ENCODE measurements at regions not wholly inside any gene's neighbourhood (a gene's known extent, or its start where the extent isn't known, plus 50 kb on each side); places are given as distances from the start of the nearest gene placed in this dataset.

DNA sequence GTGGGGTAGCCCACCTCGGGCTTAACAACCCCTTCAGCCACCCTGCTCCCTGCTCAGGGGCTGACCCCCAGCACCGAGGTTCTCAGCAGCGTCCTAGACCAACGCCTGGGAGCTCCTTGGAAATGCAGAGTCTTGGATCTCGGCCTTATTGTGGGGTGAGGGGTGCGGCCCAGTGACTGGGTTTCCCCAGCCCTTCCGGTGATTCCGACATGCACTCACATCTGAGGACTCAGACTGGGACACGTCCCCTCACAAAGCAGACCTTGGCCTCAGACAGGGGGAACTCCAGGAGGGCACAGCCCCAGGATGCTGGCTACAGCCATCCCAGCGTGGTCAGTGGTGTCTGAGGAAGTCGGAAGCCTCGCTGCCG lies 117.7 kb downstream of the RFLNA start:
- peaks cover 18% of the 10 kb centered on the region for H3K36me3 Mint-ChIP-seq (ENCODE audit: low read depth)
- no peak overlapping the region for H3K4me3 Mint-ChIP-seq

GRCh38 chr12:124411953-124412645 lies 117.2 kb downstream of the RFLNA start:
- Mint-ChIP-seq H3K36me3 (ENCODE audit: low read depth) (peaks cover 13% of the 10 kb centered on the region), H3K4me3 (no peak overlapping the region), H3K27me3 (no peaks in the 10 kb centered on the region), H3K27ac (no peak overlapping the region), H3K9me3 (no peaks in the 10 kb centered on the region), H3K4me1 (peaks cover 5% of the 10 kb centered on the region)
- ATAC-seq (replicated peaks), result no peak

More for the DNA sequence above, 117.7 kb downstream of the RFLNA start:
- Mint-ChIP-seq H3K27ac (no peak overlapping the region), H3K4me1 (peaks cover 5% of the 10 kb centered on the region), H3K9me3 (no peaks in the 10 kb centered on the region), H3K27me3 (no peaks in the 10 kb centered on the region)
- ATAC-seq (replicated peaks), result no peak

DNA sequence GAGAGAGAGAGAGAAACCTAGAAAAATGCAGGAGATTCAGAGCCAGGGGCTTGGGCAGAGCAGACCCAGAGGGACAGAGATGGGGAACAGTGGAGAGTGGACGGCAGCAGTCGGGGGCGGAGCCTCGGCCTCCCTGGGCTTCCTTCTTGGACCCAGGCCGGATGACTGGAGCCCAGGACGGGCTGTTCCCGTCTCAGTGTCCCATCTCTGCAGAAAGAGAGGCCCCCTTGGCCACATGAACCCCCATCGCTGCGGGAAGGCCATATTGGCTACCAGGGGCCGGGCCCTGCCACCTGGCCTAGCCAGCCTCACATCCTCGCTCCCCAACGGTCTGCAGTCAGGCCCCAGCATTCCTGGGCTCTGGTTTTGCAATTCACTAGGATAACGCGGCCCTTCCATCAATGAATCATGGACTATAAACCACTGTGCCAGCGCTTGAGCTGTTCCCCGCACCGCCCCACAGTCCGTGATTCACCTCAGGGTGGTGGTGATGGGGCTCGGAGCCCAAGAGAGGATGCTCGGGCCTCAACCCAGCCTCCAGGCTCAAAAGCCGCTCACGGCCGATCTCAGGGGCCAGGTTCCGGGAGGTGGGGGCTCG lies 116.5 kb downstream of the RFLNA start:
- ATAC-seq (replicated peaks), result no peak
- no peaks in the 10 kb centered on the region for H3K27me3 Mint-ChIP-seq
- no peaks in the 10 kb centered on the region for H3K9me3 Mint-ChIP-seq
- H3K27ac Mint-ChIP-seq, result peak overlapping the region; percentile 25
- no peak overlapping the region for H3K4me3 Mint-ChIP-seq
- peaks cover 5% of the 10 kb centered on the region for H3K4me1 Mint-ChIP-seq
- peaks cover 13% of the 10 kb centered on the region for H3K36me3 Mint-ChIP-seq (ENCODE audit: low read depth)

DNA sequence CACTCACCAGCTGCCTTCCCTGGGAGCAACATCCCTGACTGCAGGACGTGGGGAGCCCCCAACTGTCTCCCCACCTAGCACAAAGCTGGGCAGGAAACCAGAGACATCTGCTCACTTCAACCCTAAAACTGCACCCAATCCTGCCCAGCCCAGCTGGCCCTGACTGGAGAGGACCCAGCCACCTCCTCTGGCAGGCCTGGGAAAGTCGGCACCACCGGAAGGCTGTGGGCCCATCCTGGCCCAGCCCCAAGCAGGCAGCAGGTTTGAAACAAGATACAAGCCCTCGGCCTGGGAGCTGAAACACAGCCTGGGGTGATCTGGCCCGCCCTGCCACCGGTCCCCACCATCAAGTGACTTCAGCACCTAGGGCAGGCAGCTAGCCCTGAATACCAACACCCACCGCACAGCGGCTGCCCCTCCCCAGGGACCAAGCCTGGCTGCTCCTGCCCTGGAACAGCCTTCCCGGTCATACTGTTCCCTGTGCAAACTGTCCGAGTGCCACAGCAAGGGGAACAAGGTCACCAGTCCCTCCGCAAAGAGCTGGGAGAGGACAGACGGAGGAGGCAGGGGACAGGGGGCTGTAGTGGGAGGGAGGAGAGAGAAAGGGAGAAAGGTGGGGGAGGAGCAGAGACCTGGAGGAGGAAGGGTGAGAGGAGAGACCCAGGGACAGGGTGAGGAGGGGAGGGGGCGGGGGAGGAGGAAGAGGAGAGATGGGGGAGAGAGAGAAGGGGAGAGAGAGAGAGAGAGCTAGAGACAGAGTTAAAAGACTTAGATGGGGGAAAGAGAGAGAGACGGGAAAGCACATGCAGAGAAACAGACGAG lies 115.7 kb downstream of the RFLNA start:
- no peaks in the 10 kb centered on the region for H3K27me3 Mint-ChIP-seq
- H3K4me1 Mint-ChIP-seq, result peaks cover 5% of the 10 kb centered on the region
- peak overlapping the region; percentile 25 for H3K27ac Mint-ChIP-seq
- no peak overlapping the region for H3K4me3 Mint-ChIP-seq
- H3K36me3 Mint-ChIP-seq (ENCODE audit: low read depth), result peaks cover 13% of the 10 kb centered on the region
- no peaks in the 10 kb centered on the region for H3K9me3 Mint-ChIP-seq
- ATAC-seq (replicated peaks), result no peak

GRCh38 chr12:124408822-124409517 lies 114.1 kb downstream of the RFLNA start:
- no peak for ATAC-seq (replicated peaks)
- H3K4me1 Mint-ChIP-seq, result peaks cover 5% of the 10 kb centered on the region
- no peak overlapping the region for H3K27ac Mint-ChIP-seq

GRCh38 chr12:124407074-124407473 lies 112.2 kb downstream of the RFLNA start:
- no peaks in the 10 kb centered on the region for H3K9me3 Mint-ChIP-seq

More at GRCh38 chr12:124408822-124409517, 114.1 kb downstream of the RFLNA start:
- peaks cover 13% of the 10 kb centered on the region for H3K36me3 Mint-ChIP-seq (ENCODE audit: low read depth)
- H3K9me3 Mint-ChIP-seq, result no peaks in the 10 kb centered on the region
- H3K4me3 Mint-ChIP-seq, result no peak overlapping the region
- H3K27me3 Mint-ChIP-seq, result no peaks in the 10 kb centered on the region

GRCh38 chr12:124406043-124406442 lies 111.2 kb downstream of the RFLNA start:
- H3K27me3 Mint-ChIP-seq, result no peaks in the 10 kb centered on the region

More at GRCh38 chr12:124407074-124407473, 112.2 kb downstream of the RFLNA start:
- Mint-ChIP-seq H3K27me3 (no peaks in the 10 kb centered on the region), H3K27ac (peak overlapping the region; percentile 20), H3K4me3 (no peak overlapping the region), H3K4me1 (peaks cover 9% of the 10 kb centered on the region), H3K36me3 (ENCODE audit: low read depth) (peaks cover 5% of the 10 kb centered on the region)
- ATAC-seq (replicated peaks), result no peak

DNA sequence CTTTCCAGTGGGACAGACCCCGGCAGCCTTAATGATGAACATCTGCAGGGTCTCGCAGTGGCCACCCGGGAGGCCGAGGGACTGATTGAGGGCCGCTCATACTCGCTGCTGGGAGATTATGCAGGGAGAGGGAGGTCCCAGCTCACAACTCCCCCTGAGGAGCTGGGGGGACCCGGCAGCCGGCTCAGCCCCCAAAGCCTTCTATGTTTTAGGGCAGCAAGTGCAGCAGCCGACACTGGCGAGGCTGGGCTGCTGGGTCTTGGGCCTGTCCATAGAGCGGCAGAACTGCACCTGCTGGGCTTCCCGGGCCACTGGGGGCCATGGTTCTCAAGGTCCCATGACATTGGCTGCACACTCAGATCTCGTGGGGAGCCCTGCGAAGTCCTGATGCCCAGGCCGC lies 110.7 kb downstream of the RFLNA start:
- Mint-ChIP-seq H3K36me3 (ENCODE audit: low read depth) (peaks cover 18% of the 10 kb centered on the region), H3K27me3 (no peaks in the 10 kb centered on the region), H3K4me3 (no peak overlapping the region), H3K9me3 (no peaks in the 10 kb centered on the region), H3K4me1 (peaks cover 3% of the 10 kb centered on the region), H3K27ac (no peak overlapping the region)
- ATAC-seq (replicated peaks), result no peak

More at GRCh38 chr12:124406043-124406442, 111.2 kb downstream of the RFLNA start:
- no peak for ATAC-seq (replicated peaks)
- no peak overlapping the region for H3K27ac Mint-ChIP-seq
- H3K36me3 Mint-ChIP-seq (ENCODE audit: low read depth), result peaks cover 14% of the 10 kb centered on the region
- peaks cover 6% of the 10 kb centered on the region for H3K4me1 Mint-ChIP-seq
- H3K9me3 Mint-ChIP-seq, result no peaks in the 10 kb centered on the region
- H3K4me3 Mint-ChIP-seq, result no peak overlapping the region

- Mint-ChIP-seq H3K27ac (no peak overlapping the region), H3K4me3 (no peak overlapping the region), H3K36me3 (ENCODE audit: low read depth) (peaks cover 23% of the 10 kb centered on the region), H3K9me3 (no peaks in the 10 kb centered on the region), H3K27me3 (no peaks in the 10 kb centered on the region), H3K4me1 (peaks cover 3% of the 10 kb centered on the region)
- no peak for ATAC-seq (replicated peaks)
Observed at GRCh38 chr12:124405151-124405550, 110.3 kb downstream of the RFLNA start.

GRCh38 chr12:124404162-124404784 lies 109.4 kb downstream of the RFLNA start:
- H3K27me3 Mint-ChIP-seq, result no peaks in the 10 kb centered on the region
- peaks cover 3% of the 10 kb centered on the region for H3K4me1 Mint-ChIP-seq
- H3K36me3 Mint-ChIP-seq (ENCODE audit: low read depth), result peaks cover 29% of the 10 kb centered on the region
- no peak overlapping the region for H3K27ac Mint-ChIP-seq
- H3K4me3 Mint-ChIP-seq, result no peak overlapping the region
- ATAC-seq (replicated peaks), result no peak
- no peaks in the 10 kb centered on the region for H3K9me3 Mint-ChIP-seq

- peak overlapping the region; percentile 70 for H3K27ac Mint-ChIP-seq
- no peaks in the 10 kb centered on the region for H3K27me3 Mint-ChIP-seq
- peaks cover 29% of the 10 kb centered on the region for H3K36me3 Mint-ChIP-seq (ENCODE audit: low read depth)
- H3K9me3 Mint-ChIP-seq, result no peaks in the 10 kb centered on the region
- peaks cover 3% of the 10 kb centered on the region for H3K4me1 Mint-ChIP-seq
- H3K4me3 Mint-ChIP-seq, result no peak overlapping the region
- no peak for ATAC-seq (replicated peaks)
Observed at GRCh38 chr12:124403273-124403672, 108.4 kb downstream of the RFLNA start.

DNA sequence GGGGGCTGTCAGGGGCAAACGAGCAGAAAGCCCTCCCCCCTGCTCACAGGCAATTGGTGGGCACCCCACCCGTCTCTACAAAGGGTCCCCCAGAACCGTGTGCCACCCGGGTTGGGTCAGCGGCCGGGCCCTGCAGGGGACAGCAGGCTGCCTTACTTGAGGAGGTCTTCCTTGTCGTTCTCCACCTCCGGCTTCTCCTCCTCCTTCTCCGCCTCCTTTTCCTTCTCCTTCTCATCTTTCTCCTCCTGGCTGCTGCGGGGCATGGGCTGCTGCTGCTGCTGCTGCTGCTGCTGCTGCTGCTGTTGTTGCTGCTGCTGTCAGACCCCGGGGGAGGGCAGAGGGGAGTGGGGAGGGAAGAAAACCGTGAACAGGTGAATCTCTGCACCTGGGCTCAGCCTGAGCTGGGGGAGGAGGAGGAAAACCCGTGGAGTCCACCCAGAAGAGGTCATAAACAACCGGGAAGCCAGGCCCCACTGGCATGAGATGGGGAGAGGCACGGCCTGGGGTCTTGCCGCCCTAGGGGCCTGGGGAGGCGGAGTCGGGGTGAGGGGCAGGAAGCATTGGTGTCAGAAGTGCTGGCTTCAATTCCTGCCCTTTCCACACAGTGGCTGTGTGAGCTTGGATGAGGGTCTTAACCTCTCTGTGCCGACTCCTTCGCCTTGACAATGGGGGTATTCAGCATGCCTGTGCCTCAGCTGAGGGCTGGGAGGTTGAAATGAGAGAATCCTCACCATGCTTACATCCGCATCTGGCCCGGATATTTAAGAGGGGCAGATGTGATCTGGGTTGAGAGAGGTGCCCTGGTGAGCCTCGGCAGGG lies 107.6 kb downstream of the RFLNA start:
- peaks cover 29% of the 10 kb centered on the region for H3K36me3 Mint-ChIP-seq (ENCODE audit: low read depth)
- no peak overlapping the region for H3K4me3 Mint-ChIP-seq
- H3K9me3 Mint-ChIP-seq, result no peaks in the 10 kb centered on the region
- peaks cover 3% of the 10 kb centered on the region for H3K4me1 Mint-ChIP-seq
- H3K27ac Mint-ChIP-seq, result no peak overlapping the region
- H3K27me3 Mint-ChIP-seq, result no peaks in the 10 kb centered on the region
- ATAC-seq (replicated peaks), result no peak

DNA sequence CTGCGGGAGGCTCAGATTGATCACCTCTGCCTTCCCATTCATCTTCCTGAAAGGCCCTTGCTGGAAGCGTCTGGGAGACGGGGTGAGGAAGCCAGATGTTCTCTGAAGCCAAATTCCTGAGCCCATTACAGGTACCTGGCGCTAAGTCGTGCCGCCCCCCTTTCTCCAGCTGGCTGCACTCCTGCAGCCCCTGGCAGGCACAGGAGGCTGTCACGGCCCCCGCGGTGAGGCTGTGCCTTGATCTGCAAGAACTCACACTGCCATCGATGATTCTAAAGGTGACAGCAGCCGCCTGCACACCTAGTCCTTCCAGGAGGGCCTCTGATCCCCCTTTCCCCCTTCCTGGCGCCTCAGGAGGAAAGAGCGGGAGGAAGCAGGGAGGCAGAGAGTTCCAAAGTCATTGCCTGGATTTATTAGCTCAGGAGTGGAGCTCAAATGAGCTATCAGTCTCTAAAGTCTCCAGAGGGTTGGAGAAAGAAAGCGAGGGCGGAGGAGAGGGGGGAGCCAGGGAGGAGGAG lies 106.9 kb downstream of the RFLNA start:
- H3K4me1 Mint-ChIP-seq, result peaks cover 3% of the 10 kb centered on the region
- no peak for ATAC-seq (replicated peaks)
- peaks cover 29% of the 10 kb centered on the region for H3K36me3 Mint-ChIP-seq (ENCODE audit: low read depth)
- no peaks in the 10 kb centered on the region for H3K9me3 Mint-ChIP-seq
- H3K27me3 Mint-ChIP-seq, result no peaks in the 10 kb centered on the region
- peak overlapping the region; percentile 69 for H3K27ac Mint-ChIP-seq
- H3K4me3 Mint-ChIP-seq, result no peak overlapping the region

Measured in activated T-helper 17 cell treated with anti-CD3 and anti-CD28 coated beads, Interleukin-2, amount 50 U/mL, for 72 hours (primary cell).